NCI-H2081 treated with DMSO at 0.1 percent for 48 hours (cell line): ENCODE measurements at regions not wholly inside any gene's neighbourhood (a gene's known extent, or its start where the extent isn't known, plus 50 kb on each side); places are given as distances from the start of the nearest gene placed in this dataset.
"Not testable (repeated sequence)": the region's sequence is repeated elsewhere in the genome, so short reads cannot be mapped to it uniquely, and the experiment has no call there.

Experiments used
- DNase-seq: peaks from one replicate; lab custom pipeline; 2025; lab: John Stamatoyannopoulos, UW

- DNase-seq: no peak
These were observed 659.1 kb downstream of the TDRD15 start for GRCh38 chr2:21782866-21783265.

- no peak for DNase-seq
These were observed 664.2 kb downstream of the TDRD15 start for GRCh38 chr2:21787941-21788340.

GRCh38 chr2:21790311-21790710, 666.5 kb downstream of the TDRD15 start:
- DNase-seq: not testable (repeated sequence)

- no peak for DNase-seq
These were observed 668.8 kb downstream of the TDRD15 start for GRCh38 chr2:21792571-21792970.

GRCh38 chr2:21793461-21793860, 669.7 kb downstream of the TDRD15 start:
- no peak for DNase-seq

- no peak for DNase-seq
These were observed 670.8 kb downstream of the TDRD15 start for GRCh38 chr2:21794611-21795010.

- DNase-seq: no peak
These were observed 676.6 kb downstream of the TDRD15 start for GRCh38 chr2:21800356-21800755.

- no peak for DNase-seq
These were observed 679.8 kb downstream of the TDRD15 start for GRCh38 chr2:21803550-21803949.

- DNase-seq: no peak
These were observed 680.4 kb downstream of the TDRD15 start for GRCh38 chr2:21804151-21804550.

GRCh38 chr2:21811541-21811940, 687.8 kb downstream of the TDRD15 start:
- DNase-seq: no peak

- no peak for DNase-seq
These were observed 689.0 kb downstream of the TDRD15 start for GRCh38 chr2:21812766-21813165.

GRCh38 chr2:21814588-21815149, 690.9 kb downstream of the TDRD15 start:
- no peak for DNase-seq

- DNase-seq: no peak
These were observed 694.5 kb downstream of the TDRD15 start for GRCh38 chr2:21818212-21818795.

- DNase-seq: no peak
These were observed 695.7 kb downstream of the TDRD15 start for GRCh38 chr2:21819454-21819853.

- no peak for DNase-seq
These were observed 696.5 kb downstream of the TDRD15 start for GRCh38 chr2:21820271-21820670.

GRCh38 chr2:21821672-21822227, 698.0 kb downstream of the TDRD15 start:
- DNase-seq: no peak

- DNase-seq: no peak
These were observed 698.7 kb downstream of the TDRD15 start for GRCh38 chr2:21822505-21822904.

GRCh38 chr2:21833767-21834166, 710.0 kb downstream of the TDRD15 start:
- DNase-seq: no peak

- no peak for DNase-seq
These were observed 712.5 kb downstream of the TDRD15 start for GRCh38 chr2:21836261-21836660.

- DNase-seq: no peak
These were observed 713.0 kb downstream of the TDRD15 start for GRCh38 chr2:21836719-21837118.

GRCh38 chr2:21837168-21837960, 713.6 kb downstream of the TDRD15 start:
- DNase-seq: no peak

GRCh38 chr2:21841341-21841740, 717.6 kb downstream of the TDRD15 start:
- no peak for DNase-seq

GRCh38 chr2:21850367-21850766, 726.6 kb downstream of the TDRD15 start:
- DNase-seq: not testable (repeated sequence)
